Activated CD8-positive, alpha-beta T cell treated with anti-CD3 and anti-CD28 coated beads for 36 hours (primary cell): ENCODE measurements at regions not wholly inside any gene's neighbourhood (a gene's known extent, or its start where the extent isn't known, plus 50 kb on each side); places are given as distances from the start of the nearest gene placed in this dataset.

Experiments
- ATAC-seq: fragments of 200-7000 bp; cut with Tn5 transposase; one replicate; pipeline ENCODE4 v1.10.0; 2021; ENCODE audit warnings: mild to moderate bottlenecking, moderate library complexity
- CTCF ChIA-PET: fragments of 350-600 bp; sonication (Branson Sonifier 250); formaldehyde crosslinking; loops from one replicate; lab custom pipeline; 2021; ENCODE audit warnings: antibody characterized with exemption; lab: Charles Lee
- POLR2A ChIA-PET: fragments of 350-600 bp; sonication (Branson Sonifier 250); formaldehyde crosslinking; loops from one replicate; lab custom pipeline; 2021; ENCODE audit warnings: antibody characterized with exemption; lab: Charles Lee
- DNase-seq: peaks from one replicate; pipeline ENCODE4 v3.0.0-alpha.2; 2020
- H3K27ac Mint-ChIP-seq: one replicate; pipeline ENCODE4 v1.8.0; 2021; ENCODE audit warnings: mild to moderate bottlenecking, mixed read lengths
- H3K27me3 Mint-ChIP-seq: one replicate; pipeline ENCODE4 v1.8.0; 2021; ENCODE audit warnings: mixed read lengths
- H3K36me3 Mint-ChIP-seq: one replicate; pipeline ENCODE4 v1.8.0; 2021; ENCODE audit warnings: low read depth, mixed read lengths
- H3K4me1 Mint-ChIP-seq: one replicate; pipeline ENCODE4 v1.8.0; 2021; ENCODE audit warnings: low read depth, mixed read lengths
- H3K4me3 Mint-ChIP-seq: one replicate; pipeline ENCODE4 v1.8.0; 2021; ENCODE audit warnings: mild to moderate bottlenecking, moderate library complexity, mixed read lengths
- H3K9me3 Mint-ChIP-seq: one replicate; pipeline ENCODE4 v1.8.0; 2021; ENCODE audit warnings: mixed read lengths
- CTCF ChIP-seq: fragments of 200-600 bp; IDR thresholded peaks from one replicate; pipeline ENCODE4 v1.8.0; 2022; ENCODE audit warnings: antibody characterized with exemption, mild to moderate bottlenecking
- intact Hi-C: fragments of 100-400 bp; cut with micrococcal nuclease; formaldehyde crosslinking; loops from one replicate; pipeline ENCODE4 v1.10.0; 2022

DNA sequence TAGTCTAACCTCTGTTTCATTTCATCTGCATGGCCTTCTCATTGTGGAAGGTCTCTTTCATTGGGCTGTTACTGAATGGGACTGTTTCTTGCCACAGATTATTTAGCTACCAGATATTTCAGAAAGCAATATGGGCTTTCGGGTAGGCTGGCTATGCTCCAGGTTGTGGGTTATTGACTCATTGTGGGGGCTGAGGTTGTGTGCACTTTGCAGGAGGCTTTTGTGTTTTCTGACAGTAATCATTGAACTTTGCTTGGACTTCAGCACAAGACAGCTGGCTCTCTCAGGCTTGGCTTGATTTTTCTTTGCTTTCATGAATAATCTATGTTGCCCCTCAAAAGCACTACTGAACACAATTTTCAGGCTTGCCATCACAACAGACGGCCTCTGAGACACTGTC is 771.1 kb upstream of the TSPY4 start:
- no peaks in the 10 kb centered on the region for H3K4me1 Mint-ChIP-seq
- H3K36me3 Mint-ChIP-seq: no peaks in the 10 kb centered on the region
- ChIA-PET POLR2A (no interaction called here), CTCF (no interaction called here)
- intact Hi-C loops: no loop called here
- no peaks in the 10 kb centered on the region for H3K27me3 Mint-ChIP-seq
- DNase-seq: no peak
- ATAC-seq: no peak
- no peak overlapping the region for H3K27ac Mint-ChIP-seq
- no peak overlapping the region for H3K4me3 Mint-ChIP-seq
- TF ChIP-seq CTCF: no peak
- H3K9me3 Mint-ChIP-seq: no peaks in the 10 kb centered on the region

GRCh38 chrY:8570384-8570783 is 766.9 kb upstream of the TSPY4 start:
- DNase-seq: no peak
- no peaks in the 10 kb centered on the region for H3K36me3 Mint-ChIP-seq
- H3K4me3 Mint-ChIP-seq: no peak overlapping the region
- no peaks in the 10 kb centered on the region for H3K9me3 Mint-ChIP-seq
- ATAC-seq: no peak
- no peaks in the 10 kb centered on the region for H3K4me1 Mint-ChIP-seq
- ChIA-PET CTCF (no interaction called here), POLR2A (no interaction called here)
- no peak overlapping the region for H3K27ac Mint-ChIP-seq
- no peak for TF ChIP-seq CTCF
- no peaks in the 10 kb centered on the region for H3K27me3 Mint-ChIP-seq
- intact Hi-C loops: no loop called here

DNA sequence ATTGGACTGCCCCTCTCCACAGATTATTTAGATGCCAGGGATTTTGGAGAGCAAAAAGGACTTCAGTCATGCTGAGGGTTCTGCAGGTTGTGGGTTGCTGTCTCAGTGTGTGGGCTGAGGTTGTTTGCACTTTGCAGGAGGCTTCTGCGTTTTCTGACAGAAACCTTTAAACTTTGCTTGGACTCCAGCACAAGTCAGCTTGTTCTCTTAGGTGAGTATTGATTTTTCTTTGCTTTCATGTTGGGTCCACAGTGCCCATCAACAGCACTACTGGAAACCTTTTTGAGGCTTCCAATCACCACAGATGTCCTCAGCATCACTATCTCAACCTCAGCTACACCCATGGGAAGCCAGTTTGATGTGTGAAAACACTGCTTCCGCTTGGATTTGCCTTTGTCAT is 764.3 kb upstream of the TSPY4 start:
- no peak for TF ChIP-seq CTCF

GRCh38 chrY:8582277-8582850 is 754.9 kb upstream of the TSPY4 start:
- intact Hi-C loops: no loop called here
- TF ChIP-seq CTCF: no peak
- Mint-ChIP-seq H3K27ac (no peak overlapping the region), H3K36me3 (no peaks in the 10 kb centered on the region), H3K4me3 (no peak overlapping the region), H3K9me3 (no peaks in the 10 kb centered on the region), H3K27me3 (no peaks in the 10 kb centered on the region), H3K4me1 (no peaks in the 10 kb centered on the region)
- CTCF ChIA-PET: no interaction called here
- no peak for DNase-seq
- no peak for ATAC-seq
- POLR2A ChIA-PET: no interaction called here

More for the DNA sequence above, 764.3 kb upstream of the TSPY4 start:
- no peaks in the 10 kb centered on the region for H3K27me3 Mint-ChIP-seq
- H3K4me3 Mint-ChIP-seq: no peak overlapping the region
- intact Hi-C loops: no loop called here
- no peak overlapping the region for H3K27ac Mint-ChIP-seq
- ATAC-seq (no peak), DNase-seq (no peak)
- H3K9me3 Mint-ChIP-seq: no peaks in the 10 kb centered on the region
- no peaks in the 10 kb centered on the region for H3K4me1 Mint-ChIP-seq
- no peaks in the 10 kb centered on the region for H3K36me3 Mint-ChIP-seq
- ChIA-PET POLR2A (no interaction called here), CTCF (no interaction called here)

GRCh38 chrY:8583191-8583590 is 754.1 kb upstream of the TSPY4 start:
- no peaks in the 10 kb centered on the region for H3K36me3 Mint-ChIP-seq
- no peak overlapping the region for H3K4me3 Mint-ChIP-seq
- TF ChIP-seq CTCF: no peak
- H3K27me3 Mint-ChIP-seq: no peaks in the 10 kb centered on the region
- ChIA-PET CTCF (no interaction called here), POLR2A (no interaction called here)
- H3K9me3 Mint-ChIP-seq: no peaks in the 10 kb centered on the region
- intact Hi-C loops: no loop called here
- H3K27ac Mint-ChIP-seq: no peak overlapping the region
- no peak for ATAC-seq
- DNase-seq: no peak
- H3K4me1 Mint-ChIP-seq: no peaks in the 10 kb centered on the region
